ENCODE measurements at regions not wholly inside any gene's neighbourhood (a gene's known extent, or its start where the extent isn't known, plus 50 kb on each side); places are given as distances from the start of the nearest gene placed in this dataset.
A peak's percentile ranks its signal among the peaks of the same experiment; 100 is the strongest.
"Not testable (repeated sequence)": the region's sequence is repeated elsewhere in the genome, so short reads cannot be mapped to it uniquely, and the experiment has no call there.

DNA sequence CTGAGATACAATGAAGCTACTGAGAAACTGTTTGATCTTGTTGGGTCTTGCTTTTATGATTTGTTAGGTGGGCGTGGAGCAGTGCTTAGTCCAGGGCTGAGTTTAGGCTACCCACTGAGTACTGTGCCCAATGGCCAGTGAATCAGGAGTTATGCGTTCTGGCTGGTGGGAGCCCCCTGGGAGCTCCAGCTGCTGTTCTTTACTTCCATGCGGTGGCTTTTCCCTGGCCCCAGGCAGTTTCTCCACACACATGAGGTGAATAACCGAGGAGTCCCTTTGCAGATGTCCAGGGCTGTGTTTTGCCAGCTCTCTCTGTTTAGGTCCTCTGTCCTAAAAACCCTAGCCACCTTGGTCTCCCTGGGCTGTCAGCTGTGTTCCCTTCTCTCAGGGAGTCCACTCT, 106.5 kb downstream of the KLF13 start:
- no peak for DNase-seq (ENCODE audit: low read depth, low spot score)

DNA sequence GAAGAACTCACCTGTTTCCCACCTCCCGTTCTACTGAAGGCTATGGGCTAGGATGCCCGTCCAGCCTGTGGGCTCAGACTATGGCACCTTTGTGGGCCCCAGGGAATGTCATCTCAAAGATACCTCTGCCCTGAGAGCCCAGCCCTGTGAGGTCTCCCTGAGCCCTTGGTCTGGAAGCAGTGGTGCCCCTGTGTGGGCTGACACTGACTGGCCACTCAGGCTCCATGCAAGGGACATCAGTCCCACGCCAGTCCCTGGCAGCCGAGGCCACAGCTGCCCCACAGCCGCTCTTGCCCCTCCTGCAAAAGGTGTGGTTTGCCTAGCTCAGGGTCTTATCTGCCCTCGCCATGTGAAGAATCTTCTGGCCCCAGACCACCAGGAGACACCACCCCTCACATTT, 106.9 kb downstream of the KLF13 start:
- no peak for DNase-seq (ENCODE audit: low read depth, low spot score)

DNA sequence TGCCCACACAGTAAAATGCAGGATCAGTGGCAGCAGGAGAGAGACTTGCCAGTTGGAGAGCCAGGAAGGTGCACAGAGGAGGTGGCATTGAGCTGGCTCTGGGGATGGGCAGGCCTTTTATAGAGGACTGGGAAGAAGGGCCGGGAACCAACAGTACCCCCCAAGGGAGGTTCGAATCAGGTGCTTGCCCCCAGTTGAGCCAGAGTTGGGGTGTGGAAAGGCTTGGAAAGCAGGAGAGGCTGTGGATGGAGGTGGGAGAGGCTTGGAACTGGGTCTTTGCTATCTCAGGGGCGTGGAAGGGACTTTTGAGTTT, 107.6 kb downstream of the KLF13 start:
- DNase-seq (ENCODE audit: low read depth, low spot score), result no peak

DNA sequence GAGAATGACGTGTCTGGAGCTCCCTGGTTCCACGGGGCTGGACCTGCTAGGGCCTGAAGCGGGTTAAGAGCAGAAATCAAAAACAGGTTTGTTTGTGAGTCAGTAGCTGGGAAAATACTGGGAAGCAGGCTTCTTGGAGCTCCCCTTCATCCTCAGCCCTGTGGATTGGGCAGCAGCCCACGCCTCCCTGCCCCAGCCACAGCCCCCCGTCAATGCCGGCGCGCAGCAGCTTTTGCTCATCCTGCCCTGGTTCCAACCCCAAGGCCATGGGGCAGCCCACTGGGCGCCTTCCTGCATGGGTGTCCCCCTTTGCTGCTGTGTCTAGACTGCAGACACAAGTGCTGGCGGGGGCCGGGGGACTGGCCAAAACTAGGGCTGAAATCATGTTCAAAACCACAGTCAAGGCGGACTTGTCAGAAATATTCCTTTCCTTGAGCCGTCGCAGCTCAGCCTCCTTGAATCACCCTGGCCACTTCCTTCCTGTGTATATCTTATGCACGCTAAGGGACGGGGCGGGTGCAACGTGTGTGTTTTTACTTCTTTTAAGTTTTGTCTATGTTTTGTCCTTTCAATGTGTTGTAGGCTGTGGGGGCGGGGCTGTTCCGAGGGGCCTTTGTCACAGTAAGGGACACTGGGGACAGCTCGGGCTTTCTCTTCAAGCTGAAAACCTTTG, 108.1 kb downstream of the KLF13 start:
- DNase-seq (ENCODE audit: low read depth, low spot score), result peak; percentile 51

DNA sequence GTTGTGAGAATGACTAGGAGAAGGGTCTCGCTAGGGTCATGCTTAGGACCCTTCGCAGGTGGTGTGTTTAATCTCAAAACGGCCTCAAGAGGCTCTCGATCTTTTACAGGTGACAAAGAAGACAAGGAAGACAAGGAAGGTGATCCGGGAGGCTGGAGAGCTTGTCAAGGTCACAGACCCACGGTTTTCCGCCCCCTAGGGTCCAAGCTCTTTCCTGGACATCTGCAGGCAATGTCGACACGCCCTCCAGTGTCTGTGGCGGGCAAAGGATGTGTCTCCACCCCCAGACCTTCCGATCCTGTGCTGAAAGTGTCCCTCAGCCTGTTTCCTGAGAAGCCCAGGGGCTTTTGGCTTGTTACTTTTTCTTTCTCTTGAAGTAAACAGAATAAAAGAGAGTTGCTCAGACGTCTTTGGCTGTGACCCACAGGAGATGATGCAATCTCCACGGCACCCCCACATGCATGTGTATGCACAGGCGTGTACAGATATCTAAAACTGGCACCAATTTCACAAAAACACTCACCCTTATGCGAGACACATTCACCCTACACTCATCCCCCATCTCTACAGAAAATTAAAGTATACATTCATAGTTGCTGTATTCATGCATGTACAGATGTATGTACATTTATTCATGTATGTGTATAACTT, 108.8 kb downstream of the KLF13 start:
- DNase-seq (ENCODE audit: low read depth, low spot score), result peak; percentile 37

DNA sequence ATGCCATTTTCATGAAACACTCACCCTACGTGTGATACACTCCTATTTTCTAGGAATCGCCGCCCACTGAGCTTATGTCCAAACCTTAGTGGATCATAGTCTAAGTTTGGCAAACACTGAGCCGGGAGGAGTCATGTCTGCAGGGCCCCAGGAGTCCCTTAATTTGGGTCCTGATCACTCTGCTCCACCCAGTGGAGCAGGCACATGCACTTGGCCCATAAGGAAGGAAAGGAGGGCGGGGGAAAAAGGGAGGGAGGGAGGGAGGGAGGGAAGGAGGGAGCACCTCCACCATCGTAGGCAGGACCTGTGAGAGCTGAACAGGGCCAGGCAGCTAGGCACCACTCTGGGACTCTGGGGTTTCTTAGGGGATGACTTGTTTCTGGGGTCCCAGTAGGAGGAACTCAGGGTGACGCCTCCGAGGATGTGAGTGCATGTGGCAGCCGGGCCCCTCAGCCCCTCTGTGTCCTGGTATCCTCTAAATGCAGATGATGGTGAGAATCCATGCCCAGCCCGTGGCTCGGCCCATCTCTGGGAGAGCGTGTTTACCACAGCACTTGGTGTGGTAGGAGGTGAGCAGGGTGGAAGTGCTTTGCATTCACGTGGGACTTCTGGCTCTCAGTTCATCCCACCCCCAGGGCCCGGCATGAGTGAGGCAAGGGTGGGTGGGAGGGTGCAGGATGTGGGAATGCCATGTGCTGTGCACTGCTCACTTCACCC, 109.4 kb downstream of the KLF13 start:
- DNase-seq (ENCODE audit: low read depth, low spot score), result no peak

DNA sequence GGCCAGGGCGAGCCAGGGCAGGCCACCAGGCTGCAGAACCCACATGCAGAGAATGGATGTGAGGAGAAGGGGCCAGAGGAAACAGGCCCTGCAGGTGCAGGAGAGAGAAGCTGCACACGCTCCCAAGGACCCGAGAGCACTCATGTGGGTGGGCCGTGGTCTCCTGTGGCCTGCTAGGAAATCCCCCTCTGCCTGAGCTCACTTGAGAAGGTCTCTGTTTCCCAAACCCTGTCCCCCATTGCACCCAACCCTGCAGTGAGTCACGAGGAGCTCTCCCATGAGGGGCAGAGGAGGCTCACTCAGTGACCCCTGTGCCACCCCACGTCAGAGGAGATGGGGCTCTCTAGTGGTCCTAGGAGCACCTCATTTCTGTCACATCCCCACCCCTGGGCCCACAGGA, 111.1 kb downstream of the KLF13 start:
- DNase-seq (ENCODE audit: low read depth, low spot score), result no peak

DNA sequence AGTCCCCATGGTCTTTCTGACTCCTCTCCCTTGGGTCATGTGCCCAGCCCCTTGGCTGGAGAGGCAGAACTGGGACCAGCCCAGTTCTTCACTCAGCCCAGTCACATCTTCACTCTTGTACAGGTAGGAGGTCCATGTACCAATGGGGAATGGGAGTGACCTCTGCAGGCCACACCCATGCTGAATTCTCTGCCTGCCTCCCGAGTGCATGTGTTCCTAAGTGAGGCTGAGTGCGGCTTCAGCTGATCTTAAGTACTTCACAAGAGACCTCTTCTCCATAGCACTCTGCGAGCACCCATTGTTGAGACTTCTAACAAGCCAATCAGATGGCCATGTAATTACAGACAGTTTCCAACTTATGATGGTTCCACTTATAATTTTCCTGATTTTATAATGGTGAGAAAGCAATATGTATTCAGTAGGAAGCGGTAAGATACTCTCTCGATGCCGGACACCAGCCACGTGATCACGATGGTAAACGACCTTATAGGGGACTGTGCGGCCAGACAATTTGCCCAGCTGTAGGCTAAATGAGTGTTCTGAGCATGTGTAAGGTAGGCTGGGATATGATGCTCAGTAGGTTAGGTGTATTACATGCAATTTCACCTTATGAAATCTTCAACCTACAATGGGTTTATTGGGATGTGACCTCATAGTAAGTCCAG, 112.1 kb downstream of the KLF13 start:
- no peak for DNase-seq (ENCODE audit: low read depth, low spot score)

DNA sequence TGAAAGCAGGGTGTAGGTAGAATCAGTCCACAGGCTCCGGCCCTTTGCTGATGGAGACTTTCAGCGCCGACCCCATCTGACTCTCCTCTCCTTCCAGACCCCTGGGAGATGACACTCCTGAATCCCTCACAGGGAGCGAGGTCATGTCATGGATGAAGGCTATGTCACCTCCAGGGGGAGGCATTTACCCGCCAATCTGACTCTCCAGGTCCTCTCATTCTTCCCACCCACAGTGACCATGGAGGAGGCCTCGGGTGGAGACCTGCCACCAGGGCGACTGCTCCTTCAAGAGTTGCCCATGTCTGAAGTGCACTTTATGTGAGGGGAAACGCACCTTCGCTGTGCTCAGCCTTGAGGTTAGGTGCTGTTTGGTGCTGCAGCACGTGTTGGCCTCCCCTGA, 112.7 kb downstream of the KLF13 start:
- no peak for DNase-seq (ENCODE audit: low read depth, low spot score)

DNA sequence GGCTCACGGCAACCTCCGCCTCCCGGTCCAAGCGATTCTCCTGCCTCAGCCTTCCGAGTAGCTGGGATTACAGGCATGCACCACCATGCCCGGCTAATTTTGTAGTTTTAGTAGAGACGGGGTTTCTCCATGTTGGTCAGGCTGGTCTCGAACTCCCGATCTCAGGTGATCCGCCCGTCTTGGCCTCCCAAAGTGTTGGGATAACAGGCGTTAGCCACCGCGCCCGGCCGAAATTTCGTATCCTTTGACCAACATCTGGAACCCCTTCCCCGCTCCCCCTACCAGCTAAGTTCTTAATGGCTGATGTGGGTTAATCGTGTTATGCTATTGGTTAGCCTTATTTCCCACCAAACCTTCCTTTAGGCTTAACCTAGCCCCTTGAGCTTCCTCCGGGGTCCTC, 113.6 kb downstream of the KLF13 start:
- DNase-seq (ENCODE audit: low read depth, low spot score), result not testable (repeated sequence)

DNA sequence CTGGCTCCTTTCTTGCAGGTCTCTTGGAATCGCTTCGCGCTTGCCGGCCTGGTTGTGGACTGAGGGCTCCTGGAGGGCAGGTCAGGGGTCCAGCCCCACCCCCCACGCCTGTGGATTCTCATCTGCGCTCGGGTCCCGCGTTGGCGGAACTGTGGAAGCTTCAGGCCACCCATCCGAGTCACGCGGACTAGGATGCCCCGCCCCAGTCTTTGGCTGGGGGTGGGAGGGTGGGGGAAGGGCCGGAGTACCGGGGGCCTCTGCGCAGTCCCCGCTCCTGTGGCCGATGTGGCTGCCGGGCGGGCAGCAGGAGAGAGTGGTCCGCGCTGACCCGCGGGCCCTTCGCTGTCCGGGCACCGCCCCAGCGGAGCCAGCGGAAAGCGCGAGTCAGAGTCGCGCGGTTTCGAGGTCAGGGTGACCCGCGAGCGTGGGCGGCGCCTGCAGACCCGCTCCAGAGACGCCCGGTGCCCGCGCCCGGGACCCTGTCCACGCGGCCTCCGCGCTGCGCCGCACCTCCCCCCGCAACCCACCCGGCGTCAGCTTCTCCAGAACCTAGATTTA, 114.2 kb downstream of the KLF13 start:
- no peak for DNase-seq (ENCODE audit: low read depth, low spot score)

DNA sequence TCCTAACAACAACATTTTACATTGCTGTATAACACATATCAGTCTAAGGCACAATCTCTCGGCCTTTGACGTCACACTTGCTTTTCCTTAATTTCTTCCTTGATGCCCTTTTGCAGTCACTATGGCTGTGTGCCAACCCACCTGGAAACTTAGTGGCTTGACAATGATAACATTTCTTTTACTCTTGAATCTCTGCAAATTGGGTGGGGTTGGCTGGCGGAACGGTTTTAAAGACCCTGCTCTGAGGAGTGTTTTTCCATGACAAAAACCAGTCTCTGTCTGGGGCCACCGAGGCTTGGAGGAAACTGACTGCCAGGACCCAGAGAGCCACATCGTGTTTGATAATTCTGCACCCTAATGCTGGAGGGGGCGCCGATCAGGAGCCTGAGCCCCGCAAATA, 115.6 kb downstream of the KLF13 start:
- no peak for DNase-seq (ENCODE audit: low read depth, low spot score)

DNA sequence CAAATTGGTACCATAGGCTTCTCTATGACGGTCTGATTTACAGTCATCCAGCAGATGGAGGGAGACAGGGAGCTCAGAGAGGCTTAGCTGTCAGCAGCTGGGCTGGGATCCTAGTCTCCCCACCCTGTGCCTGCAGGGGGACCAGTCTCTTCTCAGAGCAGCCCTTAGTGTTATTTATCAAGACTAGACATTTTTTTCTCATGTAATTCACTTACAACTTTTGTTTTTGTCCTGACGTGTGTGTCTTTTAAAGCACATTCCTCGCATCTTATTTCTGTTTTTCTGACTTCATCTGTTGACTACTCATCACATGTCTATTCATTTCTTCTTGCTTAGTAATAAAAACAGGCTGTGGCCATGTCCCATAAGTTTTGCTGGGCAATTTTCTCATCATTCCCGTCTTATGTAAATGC, 116.1 kb downstream of the KLF13 start:
- no peak for DNase-seq (ENCODE audit: low read depth, low spot score)

DNA sequence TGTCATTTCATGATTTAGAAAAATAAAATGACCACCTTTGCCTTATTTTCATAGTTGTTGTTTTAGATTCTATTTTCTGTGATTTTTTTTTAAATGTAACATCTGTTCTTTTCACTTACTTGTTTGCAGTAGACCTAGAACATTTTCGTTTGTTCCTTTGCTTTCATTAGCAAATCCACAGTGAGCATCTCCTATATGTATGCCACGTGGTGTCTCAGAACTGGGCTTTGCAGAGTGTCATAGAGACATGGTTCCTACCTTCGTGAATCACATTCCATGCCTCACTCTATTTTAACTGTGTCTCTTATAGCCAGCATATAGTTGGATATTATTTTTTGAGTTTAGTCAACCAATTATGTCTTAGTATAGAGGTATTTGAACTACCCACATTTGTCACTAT, 118.2 kb downstream of the KLF13 start:
- DNase-seq (ENCODE audit: low read depth, low spot score), result no peak

DNA sequence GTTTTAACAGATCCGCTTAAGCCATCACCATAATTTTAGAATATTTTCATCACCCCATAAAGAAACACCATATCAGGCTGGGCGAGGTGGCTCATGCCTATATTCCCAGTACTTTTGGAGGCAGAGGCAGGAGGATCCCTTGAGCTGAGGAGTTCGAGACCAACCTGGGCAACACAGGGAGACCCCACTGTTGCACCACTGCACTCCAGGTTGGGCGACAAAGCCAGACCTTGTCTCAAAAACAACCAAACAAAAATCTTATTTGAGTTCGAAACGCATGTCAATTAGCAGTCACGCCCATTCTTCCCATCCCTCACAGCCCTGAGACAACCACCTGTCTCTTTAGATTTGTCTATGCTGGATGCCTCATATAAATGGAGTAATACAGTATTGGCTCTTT, 119.9 kb downstream of the KLF13 start:
- DNase-seq (ENCODE audit: low read depth, low spot score), result no peak

DNA sequence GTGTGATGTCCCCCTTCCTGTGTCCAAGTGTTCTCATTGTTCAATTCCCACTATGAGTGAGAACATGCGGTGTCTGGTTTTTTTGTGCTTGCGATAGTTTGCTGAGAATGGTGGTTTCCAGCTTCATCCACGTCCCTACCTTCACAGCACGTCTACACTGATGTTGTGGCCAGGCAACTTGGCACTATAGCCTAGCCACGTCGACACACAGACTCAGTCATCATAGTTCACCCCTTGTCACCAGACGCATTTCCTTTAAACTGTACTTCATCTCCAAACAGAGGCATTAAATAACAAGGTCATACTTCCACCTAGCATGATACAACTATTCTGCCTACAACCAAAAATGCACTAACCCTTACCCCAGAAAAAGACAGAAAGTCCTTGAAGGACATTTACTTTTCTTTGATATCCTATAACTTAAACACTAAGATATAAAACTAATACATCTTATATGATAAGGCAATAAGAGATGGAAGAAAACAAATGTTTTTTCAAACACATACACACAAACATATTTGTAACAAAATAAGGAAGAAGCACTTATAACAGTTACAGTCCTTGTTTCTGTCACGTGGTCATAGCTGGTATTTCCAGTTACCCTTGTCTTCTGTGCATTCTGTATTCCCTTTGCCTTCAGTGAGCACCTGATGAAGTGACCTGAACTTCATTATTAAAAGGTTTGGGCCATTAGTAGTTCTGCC, 121.4 kb downstream of the KLF13 start:
- DNase-seq (ENCODE audit: low read depth, low spot score), result no peak

DNA sequence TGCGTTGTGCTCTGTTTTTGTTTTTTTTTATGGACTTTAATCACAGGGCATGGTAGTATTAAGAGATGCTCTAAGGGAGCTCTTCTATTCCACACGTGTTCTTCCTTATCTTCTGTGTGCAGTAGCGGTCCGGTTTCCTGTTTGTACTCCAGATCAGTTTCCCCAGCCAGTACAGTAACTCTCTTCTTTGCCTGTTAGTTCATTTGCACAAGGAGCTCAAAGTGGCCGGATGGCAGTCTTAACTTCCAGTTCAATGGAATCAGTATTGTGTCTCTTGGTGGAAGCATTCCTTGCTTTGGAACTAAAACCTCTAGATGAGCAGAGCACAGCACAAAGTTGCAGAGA, 122.0 kb downstream of the KLF13 start:
- peak; percentile 83 for DNase-seq (ENCODE audit: low read depth, low spot score)

DNA sequence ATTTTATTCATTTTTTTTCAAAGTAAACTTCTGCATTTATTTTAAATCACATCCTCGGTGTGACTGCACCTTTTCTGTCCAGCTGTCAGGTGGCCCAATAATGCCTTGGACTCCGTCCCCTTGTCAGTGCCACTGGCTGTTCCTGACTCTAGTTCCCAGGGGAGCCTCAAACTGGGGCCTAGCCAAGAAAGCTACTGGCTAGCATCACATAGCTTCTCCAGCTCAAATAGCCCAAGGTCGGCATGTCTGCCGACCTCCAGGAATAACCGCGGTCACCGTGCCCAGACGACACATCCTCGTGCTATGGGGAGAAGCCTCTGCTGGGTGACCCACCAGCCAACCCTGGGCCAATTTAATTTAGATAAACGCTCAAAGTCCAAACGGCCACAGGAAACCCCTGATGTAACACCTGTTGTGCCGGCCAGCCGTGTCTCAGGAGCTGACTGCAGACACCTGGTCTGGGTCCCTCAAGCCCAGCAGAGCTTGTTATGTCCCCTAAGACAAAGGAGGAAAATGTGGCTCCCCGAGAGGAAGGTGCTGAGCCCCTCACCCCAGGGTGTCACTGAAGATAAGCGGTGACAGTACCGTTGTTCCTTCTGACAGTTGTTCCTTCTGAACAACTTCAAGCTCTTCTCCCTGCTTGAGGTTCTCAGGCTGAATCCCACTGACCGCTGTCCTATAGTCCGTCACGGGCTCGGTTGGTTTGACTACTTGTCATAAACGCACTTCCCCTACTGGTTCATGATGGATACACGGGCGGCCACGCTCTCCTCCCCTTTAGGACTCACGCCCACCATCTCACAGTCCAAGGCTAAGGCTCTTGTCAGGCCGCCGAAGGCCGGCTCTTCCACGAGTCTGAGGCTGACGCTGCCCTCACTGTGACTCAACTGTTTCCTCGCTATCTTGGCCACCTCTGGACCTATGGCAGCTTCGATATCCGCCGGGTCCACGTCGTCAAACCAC, 126.2 kb downstream of the KLF13 start:
- DNase-seq (ENCODE audit: low read depth, low spot score), result no peak

DNA sequence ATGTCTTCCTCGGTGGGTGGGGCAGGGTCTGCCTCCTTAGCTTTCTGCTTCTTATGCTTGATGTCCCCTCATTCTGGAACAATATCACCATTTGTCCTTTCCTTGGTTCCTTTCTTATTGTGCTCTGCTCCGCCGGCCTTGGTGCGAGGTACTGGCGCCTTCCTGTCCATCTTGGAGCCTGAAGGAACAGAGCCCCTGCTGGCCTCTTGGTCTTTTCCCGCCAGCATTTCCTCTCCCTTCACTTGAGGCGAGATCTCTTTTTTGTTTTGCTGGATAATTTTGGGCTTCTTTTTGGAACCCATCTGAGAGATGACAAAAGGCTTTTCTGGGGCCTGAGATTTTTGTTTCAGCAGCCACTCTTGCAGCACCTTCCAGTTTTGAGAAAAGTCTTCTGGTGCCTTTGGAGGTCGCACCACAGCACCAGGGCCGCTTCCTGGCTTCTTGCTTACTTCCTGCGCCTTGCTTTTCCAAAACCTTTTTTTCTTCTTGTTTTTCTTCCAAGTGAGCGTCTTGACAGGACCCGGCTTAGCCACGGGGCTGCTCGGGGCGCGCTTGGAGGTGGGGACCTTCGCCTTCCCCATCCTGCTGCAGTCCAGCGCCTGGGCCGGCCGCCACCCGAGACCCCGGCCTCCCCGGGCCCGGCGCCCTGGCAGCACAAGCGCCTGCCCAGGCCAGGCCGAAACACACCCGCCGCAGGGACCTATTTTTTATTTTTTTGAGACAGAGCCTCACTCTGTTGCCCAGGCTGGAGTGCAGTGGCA, 127.1 kb downstream of the KLF13 start:
- DNase-seq (ENCODE audit: low read depth, low spot score), result no peak

DNA sequence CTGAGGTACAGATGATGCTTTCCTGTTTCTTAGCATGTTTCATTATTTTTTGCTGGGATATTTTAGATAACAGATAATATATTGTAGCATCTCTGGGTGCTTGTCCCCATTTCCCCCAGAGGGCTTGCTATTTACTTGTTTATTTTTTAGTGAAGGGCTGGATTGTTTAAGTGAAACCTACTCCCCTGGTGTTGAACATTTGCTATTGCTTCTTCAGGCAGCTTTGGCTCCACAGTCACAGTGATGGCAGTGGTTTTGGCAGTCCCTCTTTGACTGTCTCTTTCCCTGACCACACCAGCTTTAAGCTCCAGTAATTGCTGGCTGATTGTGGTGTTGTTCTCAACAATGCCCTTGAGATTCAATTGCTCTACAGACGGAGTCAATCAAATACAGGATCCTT, 128.9 kb downstream of the KLF13 start:
- DNase-seq (ENCODE audit: low read depth, low spot score), result no peak

All from pulmonary artery endothelial cell (primary cell).